ENCODE measurements at regions not wholly inside any gene's neighbourhood (a gene's known extent, or its start where the extent isn't known, plus 50 kb on each side); places are given as distances from the start of the nearest gene placed in this dataset.

DNA sequence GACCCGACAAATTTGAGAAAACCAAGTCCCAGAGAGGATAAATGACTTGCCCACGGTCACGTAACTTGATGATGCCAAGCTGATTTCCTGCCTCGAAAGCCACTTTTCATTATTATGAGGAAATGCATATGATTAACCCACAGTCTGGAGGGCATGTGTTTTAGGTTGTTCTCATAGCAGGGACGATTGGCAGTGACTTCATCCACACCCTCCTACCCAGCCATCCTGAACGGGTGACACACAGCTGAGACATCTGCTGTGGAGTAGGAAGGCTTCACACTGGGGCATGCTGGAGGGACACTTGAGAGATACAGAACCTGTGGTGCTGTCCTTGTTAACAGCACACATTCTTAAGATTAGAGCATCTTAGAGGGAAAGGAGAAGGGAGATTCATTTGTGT is 65.4 kb upstream of the WDFY2 start:
- no peak for DNase-seq

DNA sequence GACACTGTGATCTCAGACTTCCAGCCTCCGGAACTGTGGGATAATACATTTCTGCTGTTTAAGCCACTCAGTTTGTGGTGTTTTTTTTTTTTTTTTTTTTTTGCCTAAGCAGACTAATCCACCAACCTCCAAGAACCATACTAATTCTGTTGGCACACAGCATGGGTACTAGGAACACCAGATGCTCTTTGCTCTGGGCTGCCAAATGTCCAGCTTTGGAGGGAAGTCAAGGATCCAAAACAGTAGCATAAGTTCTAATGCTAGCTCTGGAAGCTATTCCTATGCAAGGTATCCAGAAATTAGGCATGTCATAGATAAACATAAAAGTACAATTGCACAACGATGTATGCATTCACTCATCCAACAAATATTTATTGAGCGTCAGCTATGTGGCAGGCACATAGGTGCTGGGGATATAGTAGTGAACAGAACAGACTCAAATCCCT is 64.5 kb upstream of the WDFY2 start:
- DNase-seq: no peak

- DNase-seq: no peak
These were observed 63.7 kb upstream of the WDFY2 start for GRCh38 chr13:51520524-51520923.

- DNase-seq: peak; percentile 47
These were observed 61.2 kb upstream of the WDFY2 start for GRCh38 chr13:51523082-51523518.

DNA sequence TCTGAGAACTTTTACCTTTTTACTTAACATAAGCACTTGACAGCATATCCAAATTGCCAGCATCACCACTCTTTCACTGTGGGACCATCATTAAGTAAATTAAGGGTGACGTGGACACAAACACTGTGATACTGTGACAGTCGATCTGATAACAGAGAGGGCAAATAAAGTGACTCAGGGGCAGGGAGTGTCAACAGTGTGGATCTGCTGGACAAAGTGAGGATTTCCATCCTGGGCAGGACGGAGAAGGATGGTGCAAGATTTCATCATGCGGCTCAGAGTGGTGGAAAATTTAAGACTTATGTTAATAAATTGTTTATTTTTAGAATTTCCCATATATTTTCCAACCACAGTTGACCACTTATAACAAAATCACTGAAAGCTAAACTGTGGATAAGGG is 60.0 kb upstream of the WDFY2 start:
- DNase-seq: no peak

DNA sequence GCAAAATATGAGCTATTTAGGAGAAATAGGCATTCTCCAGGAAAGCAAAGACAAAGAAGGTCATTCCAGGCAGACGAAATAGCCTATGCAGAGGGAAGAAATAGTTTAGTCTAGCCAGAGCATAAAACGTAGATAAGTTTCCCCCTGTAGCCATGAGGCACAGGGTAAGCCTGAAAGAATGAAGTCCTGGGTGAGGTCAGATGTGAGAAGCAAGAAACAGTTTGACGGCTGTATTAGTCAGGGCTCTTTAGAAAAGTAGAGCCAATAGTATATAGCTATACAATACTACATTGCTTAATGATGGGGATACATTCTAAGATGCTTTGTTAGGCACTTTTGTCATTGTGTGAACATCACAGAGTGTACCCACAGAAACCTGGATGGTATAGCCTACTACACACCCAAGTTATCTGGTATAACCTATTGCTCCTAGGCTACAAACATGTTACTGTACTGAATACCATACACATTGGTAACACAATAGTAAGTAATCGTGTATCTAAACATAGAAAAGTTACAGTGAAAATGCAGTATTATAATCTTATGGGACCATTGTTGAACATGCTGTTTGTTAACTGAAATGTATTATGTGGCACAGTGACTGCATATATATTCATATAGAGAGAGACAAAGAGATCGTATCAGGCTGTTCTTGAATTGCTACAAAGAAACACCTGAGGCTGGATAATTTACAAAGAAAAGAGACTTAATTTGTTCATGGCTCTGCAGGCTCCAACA is 59.3 kb upstream of the WDFY2 start:
- DNase-seq: no peak

DNA sequence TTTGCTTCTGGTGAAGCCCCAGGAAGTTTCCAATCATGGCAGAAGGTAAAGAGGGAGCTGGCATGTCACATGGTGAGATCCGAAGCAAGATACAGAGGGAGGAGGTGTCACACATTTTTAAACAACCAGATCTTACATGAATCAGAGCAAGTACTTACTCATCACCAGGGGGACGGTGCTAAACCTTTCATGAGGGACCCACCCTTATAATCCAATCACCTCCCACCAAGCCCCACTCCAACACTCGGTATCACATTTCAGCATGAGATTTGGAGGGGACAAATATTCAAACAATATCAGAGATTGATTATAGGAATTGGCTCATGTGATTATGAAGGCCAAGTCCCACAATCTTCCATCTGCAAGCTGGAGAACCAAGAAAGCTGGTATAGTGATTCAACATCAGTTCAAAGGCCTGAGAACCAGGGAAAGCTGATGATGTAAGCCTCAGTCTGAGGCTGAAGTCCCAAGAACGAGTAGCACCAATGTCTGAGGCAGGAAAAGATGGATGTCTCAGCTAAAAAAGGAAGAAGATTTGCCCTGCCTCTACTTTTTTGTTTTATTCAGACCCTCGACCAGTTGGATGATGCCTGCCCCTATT is 58.6 kb upstream of the WDFY2 start:
- no peak for DNase-seq

DNA sequence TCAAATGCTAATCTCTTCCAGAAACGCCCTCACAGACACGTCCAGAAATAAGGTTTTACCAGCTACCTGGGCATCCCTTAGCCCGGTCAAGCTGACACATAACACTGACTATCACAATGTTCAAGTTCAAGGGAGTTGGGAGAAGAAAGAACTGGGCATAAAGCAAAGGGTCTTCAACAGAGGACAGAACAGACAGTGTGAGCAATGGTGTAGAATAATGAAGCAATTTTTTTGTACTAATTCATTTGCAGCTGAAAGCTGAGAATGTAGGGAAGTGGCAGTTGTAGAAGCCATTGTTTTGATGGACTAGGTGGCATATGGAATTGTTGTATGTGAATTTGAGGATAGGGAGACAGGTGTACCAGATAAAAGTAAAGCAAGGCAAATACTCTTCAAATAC is 58.1 kb upstream of the WDFY2 start:
- DNase-seq: no peak

DNA sequence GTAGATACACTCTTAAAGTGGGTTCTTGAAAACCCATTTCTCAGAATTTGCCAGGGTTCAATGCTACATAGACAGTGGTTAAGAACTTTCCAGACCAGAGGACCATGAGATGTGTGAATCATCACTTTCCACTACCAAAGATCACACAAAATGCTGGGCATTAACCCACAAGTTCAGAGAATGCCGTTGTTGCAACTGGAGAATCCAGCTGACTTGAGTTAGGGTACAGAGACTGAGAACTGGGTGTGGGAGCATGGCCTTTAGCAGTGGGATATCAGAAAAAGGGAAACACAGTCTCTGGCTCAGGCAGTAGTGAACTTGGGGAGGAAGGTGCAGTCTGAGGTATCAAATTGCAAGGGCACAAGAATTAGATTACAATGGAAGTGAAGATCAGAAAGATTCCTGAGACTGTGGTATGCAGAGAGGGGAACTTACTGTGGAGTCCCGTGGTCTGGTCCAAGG is 51.5 kb upstream of the WDFY2 start:
- DNase-seq: no peak

GRCh38 chr13:51534041-51534817 is 50.0 kb upstream of the WDFY2 start:
- DNase-seq: peak; percentile 50
